H1 (cell line): ENCODE measurements at regions not wholly inside any gene's neighbourhood (a gene's known extent, or its start where the extent isn't known, plus 50 kb on each side); places are given as distances from the start of the nearest gene placed in this dataset.
A peak's percentile ranks its signal among the peaks of the same experiment; 100 is the strongest.

Experiments
- CTCF ChIA-PET: fragments of 300-600 bp; sonication (Branson Sonifier 250); formaldehyde crosslinking; loops from one replicate; lab custom pipeline; 2021; ENCODE audit not compliant: partially characterized antibody; lab: Charles Lee
- POLR2A ChIA-PET: fragments of 300-600 bp; sonication (Branson Sonifier 250); formaldehyde crosslinking; loops from one replicate; lab custom pipeline; 2021; ENCODE audit warnings: inconsistent platforms; ENCODE audit not compliant: partially characterized antibody; lab: Charles Lee
- DNase-seq, 2 experiments: peaks; one replicate each; pipeline versions ENCODE4 v3.0.0 to v3.0.0-alpha.2; 2010 to 2022; ENCODE audit warnings: low spot score in 2 of 2, low read depth in 1 of 2, mixed read lengths in 1 of 2
- FAIRE-seq: peaks from 2 replicates; lab custom pipeline; 2011; peaks lifted over from hg19 to GRCh38; lab: Jason Lieb, UNC
- H2AFZ ChIP-seq: 2 replicates; pipeline ENCODE4 v1.8.1; 2012; ENCODE audit warnings: low read length, inconsistent platforms
- H2AK5ac ChIP-seq: 2 replicates; pipeline ENCODE4 v1.6.1; 2013; ENCODE audit warnings: low read depth, low read length
- H2BK120ac ChIP-seq: replicated peaks from 2 replicates; pipeline ENCODE3; 2013; ENCODE audit warnings: low read depth, low read length, inconsistent platforms
- H2BK12ac ChIP-seq: 2 replicates; pipeline ENCODE4 v1.6.1; 2013; ENCODE audit warnings: low read depth, low read length
- H2BK15ac ChIP-seq: 2 replicates; pipeline ENCODE4 v1.6.1; 2013; ENCODE audit warnings: low read length
- H2BK20ac ChIP-seq: 2 replicates; pipeline ENCODE4 v1.6.1; 2013; ENCODE audit warnings: low read length
- H2BK5ac ChIP-seq: 2 replicates; pipeline ENCODE4 v1.6.1; 2013; ENCODE audit warnings: low read depth, low read length
- H3K14ac ChIP-seq: 2 replicates; pipeline ENCODE4 v1.6.1; 2013; ENCODE audit warnings: inconsistent platforms; ENCODE audit not compliant: insufficient read length
- H3K18ac ChIP-seq: 2 replicates; pipeline ENCODE4 v1.6.1; 2013; ENCODE audit warnings: low read length; ENCODE audit errors: extremely low read depth
- H3K23ac ChIP-seq: 2 replicates; pipeline ENCODE4 v1.6.1; 2013; ENCODE audit warnings: inconsistent platforms; ENCODE audit not compliant: insufficient read length
- H3K23me2 ChIP-seq: 2 replicates; pipeline ENCODE4 v1.6.1; 2013; ENCODE audit warnings: low read depth, low read length
- H3K27ac ChIP-seq: 2 replicates; pipeline ENCODE4 v1.6.1; 2011; ENCODE audit warnings: low read depth, low read length, inconsistent platforms
- H3K27me3 ChIP-seq, 4 experiments: replicated peaks in 1 of 4; 1 replicate in 1 of 4; 2 replicates in 3 of 4; pipeline versions ENCODE4 v1.6.1 to v1.8.1; 2011 to 2013; ENCODE audit warnings: low read length in 3 of 4, mild to moderate bottlenecking in 3 of 4, inconsistent platforms in 2 of 4, mixed read lengths in 2 of 4, moderate library complexity in 1 of 4; ENCODE audit not compliant: control insufficient read depth in 3 of 4, insufficient read depth in 3 of 4; ENCODE audit errors: extremely low read depth in 1 of 4
- H3K36me3 ChIP-seq, 4 experiments: 2 replicates each; pipeline versions ENCODE4 v1.6.1 to v1.8.1; 2011 to 2013; ENCODE audit warnings: mild to moderate bottlenecking in 4 of 4, low read length in 3 of 4, moderate library complexity in 2 of 4, control low read depth in 1 of 4, inconsistent platforms in 1 of 4; ENCODE audit not compliant: insufficient read depth in 4 of 4, control insufficient read depth in 2 of 4
- H3K4ac ChIP-seq: replicated peaks from 2 replicates; pipeline ENCODE3; 2013; ENCODE audit warnings: low read length, low read depth, mixed read lengths, inconsistent platforms; ENCODE audit not compliant: insufficient read length
- H3K4me1 ChIP-seq, 4 experiments: replicated peaks in 1 of 4; 1 replicate in 1 of 4; 2 replicates in 3 of 4; pipeline versions ENCODE4 v1.6.1 to v1.8.1; 2011 to 2013; ENCODE audit warnings: low read length in 3 of 4, inconsistent platforms in 2 of 4, mixed read lengths in 1 of 4; ENCODE audit not compliant: insufficient read depth in 4 of 4, control insufficient read depth in 3 of 4
- H3K4me2 ChIP-seq, 2 experiments: 2 replicates each; pipeline versions ENCODE4 v1.6.1 to v1.8.1; 2011 to 2013; ENCODE audit warnings: low read depth in 2 of 2, low read length in 2 of 2, control low read depth in 1 of 2, inconsistent platforms in 1 of 2, mild to moderate bottlenecking in 1 of 2; ENCODE audit not compliant: insufficient read depth in 1 of 2
- H3K4me3 ChIP-seq, 4 experiments: fragments of 200-600, 300-600 bp in 1 of 4; sonication (generic), shearing (Covaris generic), sonication (Bioruptor Twin) in 1 of 4; 2 replicates each; pipeline versions ENCODE4 v1.5.1 to v1.8.1; 2011 to 2016; ENCODE audit warnings: low read length in 4 of 4, low read depth in 3 of 4, control low read depth in 2 of 4, inconsistent platforms in 2 of 4, mild to moderate bottlenecking in 2 of 4, mixed read lengths in 1 of 4, moderate library complexity in 1 of 4; ENCODE audit not compliant: insufficient read depth in 2 of 4; ENCODE audit errors: extremely low read depth in 1 of 4
- H3K56ac ChIP-seq: replicated peaks from 2 replicates; pipeline ENCODE3; 2013; ENCODE audit warnings: low read depth, mild to moderate bottlenecking, mixed read lengths, low read length, inconsistent platforms; ENCODE audit not compliant: insufficient read length
- H3K79me1 ChIP-seq: 2 replicates; pipeline ENCODE4 v1.6.1; 2013; ENCODE audit warnings: low read depth, low read length, control low read depth
- H3K79me2 ChIP-seq, 2 experiments: 2 replicates each; pipeline versions ENCODE4 v1.6.1 to v1.8.1; 2012 to 2013; ENCODE audit warnings: low read length in 2 of 2, mild to moderate bottlenecking in 2 of 2, inconsistent platforms in 1 of 2; ENCODE audit not compliant: insufficient read depth in 2 of 2, control insufficient read depth in 1 of 2
- H3K9ac ChIP-seq, 4 experiments: replicated peaks in 1 of 4; 1 replicate in 1 of 4; 2 replicates in 3 of 4; pipeline versions ENCODE4 v1.6.1 to v1.8.1; 2011 to 2013; ENCODE audit warnings: low read depth in 3 of 4, low read length in 3 of 4, control low read depth in 2 of 4, mild to moderate bottlenecking in 2 of 4, moderate library complexity in 2 of 4, inconsistent platforms in 1 of 4; ENCODE audit errors: extremely low read depth in 1 of 4
- H3K9me3 ChIP-seq, 2 experiments: 2 replicates each; pipeline versions ENCODE4 v1.6.1 to v1.8.1; 2012 to 2013; ENCODE audit warnings: mild to moderate bottlenecking in 2 of 2, moderate library complexity in 2 of 2, control low read depth in 1 of 2, inconsistent platforms in 1 of 2, low read depth in 1 of 2, low read length in 1 of 2, mixed read lengths in 1 of 2; ENCODE audit not compliant: insufficient read depth in 2 of 2
- H4K20me1 ChIP-seq, 2 experiments: replicated peaks in 1 of 2; 2 replicates each; pipeline versions ENCODE3 to v1.8.1; 2011 to 2013; ENCODE audit warnings: inconsistent platforms in 2 of 2, low read length in 2 of 2, mild to moderate bottlenecking in 1 of 2; ENCODE audit not compliant: insufficient read depth in 2 of 2, control insufficient read depth in 1 of 2
- H4K5ac ChIP-seq: 2 replicates; pipeline ENCODE4 v1.6.1; 2013; ENCODE audit warnings: low read length, low read depth, mixed read lengths, inconsistent platforms; ENCODE audit not compliant: insufficient read length
- H4K8ac ChIP-seq: 2 replicates; pipeline ENCODE4 v1.8.0; 2013; ENCODE audit warnings: mild to moderate bottlenecking, moderate library complexity, low read length, inconsistent platforms; ENCODE audit not compliant: insufficient read depth; ENCODE audit errors: extremely low read depth
- H4K91ac ChIP-seq: replicated peaks from 2 replicates; pipeline ENCODE3; 2013; ENCODE audit warnings: low read length, mixed read lengths, inconsistent platforms; ENCODE audit not compliant: insufficient read length
- CTCF ChIP-seq, 3 experiments: IDR thresholded peaks; 1 replicate in 2 of 3; 2 replicates in 1 of 3; pipeline versions ENCODE4 v1.5.1 to v1.6.1; 2011; ENCODE audit warnings: low read length in 3 of 3, mild to moderate bottlenecking in 3 of 3, inconsistent platforms in 2 of 3, low read depth in 1 of 3, moderate library complexity in 1 of 3; ENCODE audit not compliant: insufficient read depth in 1 of 3; ENCODE audit errors: control extremely low read depth in 1 of 3
- RAD21 ChIP-seq, 2 experiments: IDR thresholded peaks in 1 of 2; conservative IDR thresholded peaks in 1 of 2; 2 replicates each; pipeline ENCODE4 v1.6.1; 2011; ENCODE audit warnings: low read depth in 2 of 2, low read length in 2 of 2, improper control_type of control experiment in 1 of 2, inconsistent platforms in 1 of 2, mild to moderate bottlenecking in 1 of 2, moderate library complexity in 1 of 2
- RFX5 ChIP-seq: IDR thresholded peaks from 2 replicates; pipeline ENCODE4 v1.6.1; 2011; ENCODE audit warnings: low read depth, low read length, improper control_type of control experiment, borderline replicate concordance
- YY1 ChIP-seq: IDR thresholded peaks from 2 replicates; pipeline ENCODE4 v1.6.1; 2011; ENCODE audit warnings: low read depth, mild to moderate bottlenecking, low read length
- WGBS, 2 experiments: shearing (Covaris generic) in 1 of 2; methylation state at CpG; one replicate each; pipeline versions ENCODE4 v1.1.6 to v1.1.7; 2013 to 2015; ENCODE audit warnings: low lambda C conversion rate in 2 of 2, mixed read lengths in 2 of 2, inconsistent platforms in 1 of 2, low coverage in 1 of 2, missing lambda C conversion rate in 1 of 2; ENCODE audit not compliant: insufficient replicate concordance in 2 of 2, insufficient coverage in 1 of 2, insufficient read length in 1 of 2; ENCODE audit errors: extremely low coverage in 1 of 2, missing lambda C conversion rate in 1 of 2; 5-methylcytosine and 5-hydroxymethylcytosine counted together

- Histone ChIP-seq H4K91ac (no peak overlapping the region), H4K20me1 (no peaks in the 10 kb centered on the region), H3K27me3 (no peaks in the 10 kb centered on the region), H4K5ac (no peak overlapping the region), H3K79me1 (no peaks in the 10 kb centered on the region), H2AK5ac (no peak overlapping the region), H2BK15ac (no peak overlapping the region), H3K23me2 (no peaks in the 10 kb centered on the region), H2BK12ac (no peak overlapping the region), H3K14ac (no peak overlapping the region), H3K4me3 (no peak overlapping the region), H2BK20ac (no peak overlapping the region), H2BK120ac (no peak overlapping the region), H3K9ac (no peak overlapping the region), H3K36me3 (no peaks in the 10 kb centered on the region), H3K56ac (no peak overlapping the region), H3K4me1 (no peaks in the 10 kb centered on the region), H4K8ac (no peak overlapping the region), H3K9me3 (peaks cover 2 to 3% of the 10 kb centered on the region in 2 experiments; a peak in 1 of 4 replicates), H3K23ac (no peak overlapping the region), H2AFZ (peak overlapping the region; percentile 88; the same call in 1 of the 2 replicates), H3K18ac (no peak overlapping the region), H3K27ac (no peak overlapping the region), H3K4ac (no peak overlapping the region), H3K4me2 (no peak overlapping the region), H3K79me2 (no peaks in the 10 kb centered on the region), H2BK5ac (no peak overlapping the region)
- FAIRE-seq, result no peak
- ChIA-PET CTCF (interaction anchor here (0.8 to 2.4 kb wide), 7 partner anchors 9 to 928 kb away, joined by 3 to 9 read pairs (median 3); no protein-coding TSS in a partner anchor), POLR2A (no interaction called here)
- WGBS, 2 experiments, result 75% methylated on average over 1 of the region's 1 CpG; no CpG with 5 or more reads in 1 of the 2 experiments
- DNase-seq, result no peak
- peak; percentile 58 for TF ChIP-seq RAD21 (IDR thresholded peaks at IDR 0.05 in 1 of 2, conservative IDR thresholded peaks at IDR 0.05 in 1 of 2; ENCODE audit: low read depth in 2 of 2, low read length in 2 of 2)
- peak in 2 of 3 experiments; percentile 25 to 43; a peak in 2 of 4 replicates for TF ChIP-seq CTCF (IDR thresholded peaks at IDR 0.05; ENCODE audit: control extremely low read depth in 1 of 3, insufficient read depth in 1 of 3, low read depth in 1 of 3, low read length in 3 of 3)
- no peak for TF ChIP-seq RFX5
- 0 out of 2 replicates have a peak, but pooled peaks have one; percentile 52 for TF ChIP-seq YY1
Observed at GRCh38 chr4:45741897-45742296, 382.0 kb downstream of the GABRG1 start.
